Activated CD8-positive, alpha-beta memory T cell treated with anti-CD3 and anti-CD28 coated beads for 36 hours (primary cell): ENCODE measurements at regions not wholly inside any gene's neighbourhood (a gene's known extent, or its start where the extent isn't known, plus 50 kb on each side); places are given as distances from the start of the nearest gene placed in this dataset.

Experiments
- CTCF ChIA-PET: fragments of 350-600 bp; sonication (Branson Sonifier 250); formaldehyde crosslinking; loops from one replicate; lab custom pipeline; 2021; ENCODE audit warnings: antibody characterized with exemption; lab: Charles Lee
- POLR2A ChIA-PET: fragments of 350-600 bp; sonication (Branson Sonifier 250); formaldehyde crosslinking; loops from one replicate; lab custom pipeline; 2021; ENCODE audit warnings: antibody characterized with exemption; lab: Charles Lee

DNA sequence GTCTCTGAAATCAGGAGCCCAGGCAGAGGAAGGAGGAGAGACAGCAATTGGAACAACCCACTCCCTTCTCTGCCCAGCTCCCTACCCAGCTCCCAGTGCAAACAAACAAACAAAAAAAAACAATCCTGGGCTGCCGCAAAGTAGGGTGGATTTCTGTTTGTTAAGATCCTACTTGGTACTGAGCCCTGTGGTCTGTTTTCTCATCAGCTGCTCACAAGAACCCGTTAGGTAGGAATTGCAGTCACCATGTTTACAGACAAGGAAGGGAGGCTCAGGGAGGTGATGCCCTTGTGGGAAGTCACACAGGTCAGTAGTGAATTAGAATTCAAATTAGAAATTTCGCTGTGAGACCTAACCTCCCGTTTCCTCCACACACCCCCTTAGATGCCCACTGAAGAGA, 128.8 kb upstream of the RAD23B start:
- POLR2A ChIA-PET, result no interaction called here
- CTCF ChIA-PET, result no interaction called here

DNA sequence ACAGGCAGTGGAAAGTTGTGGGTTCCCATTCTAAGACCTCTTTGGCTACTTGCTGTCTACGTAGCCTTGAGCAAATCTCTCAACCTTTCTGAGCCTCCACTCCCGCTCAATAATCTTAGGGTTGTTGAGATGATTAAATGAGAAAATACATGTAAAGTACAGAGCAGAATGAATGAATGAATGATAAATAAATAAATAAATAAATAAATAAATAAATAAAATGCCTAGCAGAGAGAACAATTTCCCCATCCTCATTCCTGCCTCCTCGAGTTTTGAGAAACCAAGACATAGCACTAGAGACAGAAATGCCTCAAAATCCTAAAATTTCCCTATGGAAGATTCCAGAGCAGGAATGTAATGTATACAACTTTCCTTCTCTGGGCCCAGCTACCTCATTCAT, 128.3 kb upstream of the RAD23B start:
- ChIA-PET POLR2A (no interaction called here), CTCF (no interaction called here)

GRCh38 chr9:107155244-107155817, 127.7 kb upstream of the RAD23B start:
- ChIA-PET CTCF (no interaction called here), POLR2A (no interaction called here)

- ChIA-PET CTCF (interaction anchor here (0.9 to 1.6 kb wide), 2 partner anchors 13 to 187 kb away, joined by 3 to 6 read pairs; no protein-coding TSS in a partner anchor), POLR2A (no interaction called here)
Observed at GRCh38 chr9:107158321-107158720, 124.8 kb upstream of the RAD23B start.

DNA sequence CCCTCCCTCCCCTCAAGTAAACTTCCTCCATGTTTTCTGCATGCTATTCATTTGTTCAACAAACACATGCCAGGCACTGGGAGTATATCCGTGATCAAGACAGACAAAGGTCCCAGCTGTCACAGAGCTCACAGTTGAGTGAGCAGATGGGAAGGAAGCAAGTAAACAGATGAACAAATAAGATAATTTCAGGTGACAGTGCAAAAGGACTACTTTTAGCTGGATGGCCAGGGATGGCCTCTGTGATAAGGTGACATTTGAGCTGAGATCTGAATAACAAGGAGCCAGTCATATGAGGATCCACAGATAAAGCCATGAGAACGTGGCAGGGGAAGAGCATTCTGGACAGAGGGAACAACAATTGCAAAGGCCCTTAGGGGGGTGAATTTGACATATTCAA, 121.7 kb upstream of the RAD23B start:
- POLR2A ChIA-PET, result no interaction called here
- CTCF ChIA-PET, result interaction anchor here (1.1 kb wide), 1 partner anchor 9 kb away, joined by 4 read pairs; no protein-coding TSS in a partner anchor

- CTCF ChIA-PET, result no interaction called here
- POLR2A ChIA-PET, result no interaction called here
Observed at GRCh38 chr9:107163370-107163769, 119.7 kb upstream of the RAD23B start.

DNA sequence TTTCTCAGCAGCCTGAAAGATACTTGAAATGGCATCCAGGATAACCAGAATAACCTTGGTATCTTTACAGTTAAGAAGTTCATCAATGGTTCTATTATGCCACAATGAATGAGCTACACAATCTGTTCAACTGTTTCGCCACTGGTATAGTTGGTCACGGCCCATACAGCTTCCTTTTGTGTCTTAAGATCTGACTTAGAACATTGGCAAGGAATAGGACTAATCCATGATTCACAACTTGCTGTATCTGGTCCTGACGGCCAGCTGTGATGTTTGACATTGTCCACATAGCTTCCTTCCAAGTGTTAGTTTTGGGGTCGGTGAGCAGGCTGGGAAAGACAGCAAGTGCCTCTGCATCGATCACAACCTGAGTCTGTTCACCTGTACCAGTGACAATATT, 113.3 kb upstream of the RAD23B start:
- POLR2A ChIA-PET, result no interaction called here
- CTCF ChIA-PET, result interaction anchor here (1.1 to 1.2 kb wide), 2 partner anchors 8 to 168 kb away, joined by 3 to 4 read pairs; no protein-coding TSS in a partner anchor

- POLR2A ChIA-PET, result no interaction called here
- CTCF ChIA-PET, result interaction anchor here (1.1 to 2.0 kb wide), 3 partner anchors 9 to 170 kb away, joined by 3 to 6 read pairs (median 4); no protein-coding TSS in a partner anchor
Observed at GRCh38 chr9:107170801-107171200, 112.3 kb upstream of the RAD23B start.

DNA sequence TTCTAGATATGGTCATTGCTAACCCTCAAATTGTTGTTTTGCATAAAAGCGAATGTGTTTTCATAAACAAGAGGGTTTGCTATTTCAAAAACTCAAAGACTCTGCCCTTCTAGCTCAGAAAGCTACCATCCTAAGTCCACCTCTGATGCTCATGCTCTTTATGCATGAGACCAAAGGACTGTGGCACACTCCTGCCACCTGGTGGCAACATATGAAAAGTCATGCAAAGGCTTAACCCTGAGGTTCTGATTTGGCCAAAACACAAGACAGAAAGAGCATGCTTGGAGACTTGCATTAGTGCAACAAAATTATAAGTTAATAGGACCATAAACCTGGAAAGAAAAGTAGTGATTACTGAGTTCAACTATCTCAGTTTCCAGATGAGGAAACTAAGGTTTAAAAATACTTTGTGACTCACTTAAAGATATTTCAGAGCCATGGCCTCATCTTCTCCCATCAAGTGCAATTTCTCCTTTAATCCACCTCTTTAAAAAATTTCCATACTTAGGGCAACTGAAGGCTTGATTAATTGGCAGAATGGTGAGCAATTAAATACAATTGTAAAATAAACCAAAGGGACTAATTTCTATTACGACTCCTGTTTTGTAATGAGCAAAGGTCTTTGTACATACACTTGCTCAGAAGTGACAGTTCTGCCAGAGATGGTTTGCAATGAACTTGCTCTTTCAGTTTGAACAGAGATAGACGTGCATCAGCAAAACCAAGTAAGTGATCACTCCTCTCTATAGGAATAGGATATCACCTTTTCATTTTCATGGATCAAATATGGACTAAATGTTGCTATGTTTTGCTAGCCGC, 110.7 kb upstream of the RAD23B start:
- POLR2A ChIA-PET, result interaction anchor here (0.6 kb wide), 1 partner anchor 1631 kb away, joined by 3 read pairs; no protein-coding TSS in a partner anchor
- CTCF ChIA-PET, result interaction anchor here (0.5 to 2.0 kb wide), 5 partner anchors 14 to 169 kb away, joined by 3 to 6 read pairs (median 3); no protein-coding TSS in a partner anchor

DNA sequence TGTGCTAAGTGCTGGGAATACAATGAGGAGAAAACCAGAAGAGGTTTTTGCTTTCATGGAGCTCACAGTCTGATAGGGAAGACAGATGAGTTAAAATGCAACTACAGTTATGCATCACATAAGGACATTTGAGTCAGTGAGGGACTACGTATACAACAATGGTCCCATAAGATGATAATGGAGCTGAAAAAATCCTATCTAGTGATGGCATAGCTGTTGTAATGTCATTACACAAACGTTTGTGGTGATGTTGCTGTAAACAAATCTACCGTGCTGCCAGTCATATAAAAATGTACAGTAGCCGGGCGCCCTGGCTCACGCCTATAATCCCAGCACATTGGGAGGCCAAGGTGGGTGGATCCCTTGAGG, 110.1 kb upstream of the RAD23B start:
- ChIA-PET CTCF (interaction anchor here (1.5 kb wide), 1 partner anchor 67 kb away, joined by 3 read pairs; no protein-coding TSS in a partner anchor), POLR2A (interaction anchor here (0.6 kb wide), 1 partner anchor 1631 kb away, joined by 3 read pairs; no protein-coding TSS in a partner anchor)

DNA sequence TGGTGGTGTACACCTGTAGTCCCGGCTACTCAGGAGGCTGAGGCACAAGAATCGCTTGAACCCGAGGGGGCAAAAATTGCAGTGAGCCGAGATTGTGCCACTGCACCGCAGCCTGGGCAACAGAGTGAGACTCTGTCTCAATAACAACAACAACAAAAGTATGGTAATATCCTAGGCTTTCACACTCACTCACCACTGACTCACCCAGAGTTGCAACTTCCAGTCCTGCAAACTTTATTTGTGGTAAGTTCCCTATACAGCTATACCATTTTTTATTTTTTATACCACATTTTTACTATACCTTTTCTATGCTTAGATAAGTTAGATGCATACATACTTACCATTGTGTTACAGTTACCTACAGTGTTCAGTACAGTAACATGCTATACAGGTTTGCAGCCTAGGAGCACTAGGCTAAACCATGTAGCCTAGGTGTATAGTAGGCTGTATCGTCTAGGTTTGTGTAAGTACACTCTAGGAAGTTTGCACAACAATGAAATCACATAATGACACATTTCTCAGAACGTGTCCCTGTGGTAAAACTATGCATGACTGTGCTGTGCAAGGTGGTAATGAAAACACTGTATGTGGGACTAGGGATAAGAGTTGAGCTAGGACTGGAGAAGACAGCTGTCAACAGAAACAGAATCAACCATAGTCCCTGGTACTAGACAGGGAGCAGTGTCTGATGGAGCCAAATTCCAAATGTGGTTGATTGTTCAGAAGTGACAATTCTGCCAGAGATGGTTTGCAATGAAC, 109.5 kb upstream of the RAD23B start:
- CTCF ChIA-PET, result interaction anchor here (1.5 kb wide), 1 partner anchor 66 kb away, joined by 3 read pairs; no protein-coding TSS in a partner anchor
- POLR2A ChIA-PET, result no interaction called here

- ChIA-PET CTCF (no interaction called here), POLR2A (no interaction called here)
Observed at GRCh38 chr9:107174441-107174840, 108.6 kb upstream of the RAD23B start.

DNA sequence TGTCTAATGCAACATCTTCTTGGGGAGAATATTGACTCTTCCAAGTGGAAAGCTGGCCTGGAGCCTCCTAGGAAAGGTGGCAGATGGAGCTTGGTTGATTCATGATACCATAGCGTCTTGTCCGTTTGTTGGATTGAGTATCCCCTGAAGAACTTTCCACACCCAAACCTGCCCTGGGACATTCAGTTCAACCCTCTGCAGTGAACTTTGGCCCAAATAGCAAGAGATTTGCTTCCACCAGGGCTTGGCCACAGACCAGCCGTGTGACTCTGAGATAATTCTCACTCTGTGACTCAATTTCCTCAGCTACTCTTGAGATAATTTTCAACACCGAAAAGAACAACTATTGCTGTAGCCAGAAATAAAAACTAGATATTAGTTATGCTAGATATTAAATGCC, 108.0 kb upstream of the RAD23B start:
- POLR2A ChIA-PET, result no interaction called here
- CTCF ChIA-PET, result no interaction called here

DNA sequence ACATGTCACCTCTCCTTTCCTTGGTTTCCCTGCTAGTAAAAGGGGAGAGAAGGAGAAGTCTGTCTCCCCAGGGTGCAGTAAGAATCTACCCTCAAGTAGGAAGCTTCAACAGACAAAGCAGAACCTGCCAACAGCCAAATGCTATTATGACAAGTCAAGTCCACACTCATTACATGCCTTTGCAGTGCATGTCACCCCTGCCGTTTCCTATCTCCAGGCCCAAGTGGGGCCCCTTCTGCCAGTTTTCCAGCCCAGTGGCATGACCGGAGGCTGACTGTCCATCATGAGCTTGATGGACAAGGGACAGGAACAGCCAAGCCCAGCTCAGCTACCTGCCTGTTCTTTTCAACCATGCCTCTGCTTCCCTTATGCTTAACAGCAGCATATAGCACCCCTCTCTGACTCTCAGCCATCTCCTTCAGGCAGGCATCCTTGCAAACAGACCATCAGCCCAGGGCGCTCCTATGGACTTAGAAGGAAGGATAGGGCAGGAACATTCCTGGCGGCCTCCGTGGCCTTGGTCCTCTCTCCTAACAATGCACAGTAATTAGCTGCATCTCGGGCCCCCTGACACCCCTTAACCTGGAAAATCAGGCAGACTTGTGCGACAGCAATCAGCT, 107.2 kb upstream of the RAD23B start:
- POLR2A ChIA-PET, result no interaction called here
- CTCF ChIA-PET, result no interaction called here

- POLR2A ChIA-PET, result no interaction called here
- CTCF ChIA-PET, result no interaction called here
Observed at GRCh38 chr9:107176436-107177151, 106.5 kb upstream of the RAD23B start.

DNA sequence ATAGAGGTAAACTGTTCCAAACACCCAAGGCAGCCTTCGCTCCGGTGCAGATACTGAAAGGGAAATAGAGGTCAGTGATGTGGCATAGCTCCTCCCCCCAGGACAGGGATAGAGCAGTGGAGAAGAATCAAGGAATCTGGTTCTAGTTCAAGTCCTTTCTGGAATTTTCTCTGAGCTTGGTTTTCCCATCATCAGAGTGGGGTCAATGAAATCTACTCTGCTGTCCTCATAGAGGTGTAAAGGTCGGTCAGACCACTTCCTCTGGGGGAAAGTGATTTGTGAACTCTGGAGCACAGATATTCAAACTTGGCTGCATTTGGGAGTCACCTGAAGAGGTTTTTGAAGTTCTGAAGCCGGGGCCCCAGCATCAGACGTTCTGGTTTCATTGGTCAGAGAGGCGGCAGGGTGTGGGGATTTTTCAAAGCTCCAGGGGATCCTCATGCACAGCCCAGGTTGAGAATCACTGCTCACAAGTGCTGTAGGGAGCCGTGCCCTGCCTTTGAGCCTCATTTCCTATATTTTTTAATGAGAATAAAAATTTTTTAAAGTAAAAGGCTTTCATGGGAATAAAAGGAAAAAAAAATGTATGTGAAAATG, 105.7 kb upstream of the RAD23B start:
- ChIA-PET CTCF (no interaction called here), POLR2A (no interaction called here)

DNA sequence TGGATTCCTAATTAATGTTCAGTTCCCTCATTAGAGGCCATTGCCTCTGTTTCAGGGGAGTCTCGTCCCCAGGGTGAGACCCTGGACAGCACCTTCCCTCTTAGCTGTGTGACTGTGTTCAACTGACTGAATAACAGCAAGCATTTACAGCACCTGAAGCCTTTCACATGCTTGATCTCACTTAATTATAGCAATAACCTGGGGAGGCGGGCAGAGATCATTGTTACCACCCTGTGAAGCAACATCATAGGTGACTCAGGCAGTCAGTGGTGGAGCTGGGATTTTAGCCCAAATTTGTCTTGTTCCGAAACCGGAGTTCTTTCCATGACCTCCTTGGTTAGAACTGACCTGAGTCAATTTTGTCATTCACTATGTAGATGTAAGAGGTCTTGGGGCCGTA, 105.2 kb upstream of the RAD23B start:
- ChIA-PET CTCF (no interaction called here), POLR2A (no interaction called here)

GRCh38 chr9:107178293-107178692, 104.8 kb upstream of the RAD23B start:
- POLR2A ChIA-PET, result no interaction called here
- CTCF ChIA-PET, result no interaction called here
